HG02943 (cell line): ENCODE measurements at regions not wholly inside any gene's neighbourhood (a gene's known extent, or its start where the extent isn't known, plus 50 kb on each side); places are given as distances from the start of the nearest gene placed in this dataset.
"Not testable (repeated sequence)": the region's sequence is repeated elsewhere in the genome, so short reads cannot be mapped to it uniquely, and the experiment has no call there.

Source experiments
- ATAC-seq: cut with Tn5 transposase; IDR thresholded peaks from one replicate; pipeline ENCODE4 v1.9.1; 2021; ENCODE audit warnings: mild to moderate bottlenecking, low read depth, moderate library complexity; ENCODE audit not compliant: unreplicated experiment

GRCh38 chr1:187038784-187039183 lies 210.0 kb downstream of the PLA2G4A start:
- no peak for ATAC-seq

DNA sequence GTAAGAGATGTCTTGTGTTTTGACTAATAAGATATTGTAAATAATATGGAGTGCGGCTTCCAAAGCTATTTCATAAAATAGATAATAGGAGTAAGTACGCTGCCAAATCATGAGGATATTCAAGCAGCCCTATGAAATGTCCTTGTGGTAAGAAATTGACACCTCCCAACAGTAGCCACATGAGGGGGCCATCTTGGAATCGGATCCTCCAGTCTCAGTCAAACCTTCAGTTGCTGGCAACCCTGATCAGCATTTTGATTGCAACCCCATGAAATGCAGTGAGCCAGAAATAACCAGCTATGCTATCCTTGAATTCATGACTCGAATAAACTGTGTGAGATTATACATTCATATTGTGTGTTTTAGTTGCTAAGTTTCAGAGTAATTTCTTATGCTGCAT lies 212.4 kb downstream of the PLA2G4A start:
- no peak for ATAC-seq

GRCh38 chr1:187042538-187042937 lies 213.8 kb downstream of the PLA2G4A start:
- ATAC-seq = no peak

- not testable (repeated sequence) for ATAC-seq
These were observed 214.7 kb downstream of the PLA2G4A start for GRCh38 chr1:187043433-187043832.

- ATAC-seq = no peak
These were observed 215.7 kb downstream of the PLA2G4A start for GRCh38 chr1:187044411-187044810.

GRCh38 chr1:187045371-187045770 lies 216.6 kb downstream of the PLA2G4A start:
- ATAC-seq = no peak

DNA sequence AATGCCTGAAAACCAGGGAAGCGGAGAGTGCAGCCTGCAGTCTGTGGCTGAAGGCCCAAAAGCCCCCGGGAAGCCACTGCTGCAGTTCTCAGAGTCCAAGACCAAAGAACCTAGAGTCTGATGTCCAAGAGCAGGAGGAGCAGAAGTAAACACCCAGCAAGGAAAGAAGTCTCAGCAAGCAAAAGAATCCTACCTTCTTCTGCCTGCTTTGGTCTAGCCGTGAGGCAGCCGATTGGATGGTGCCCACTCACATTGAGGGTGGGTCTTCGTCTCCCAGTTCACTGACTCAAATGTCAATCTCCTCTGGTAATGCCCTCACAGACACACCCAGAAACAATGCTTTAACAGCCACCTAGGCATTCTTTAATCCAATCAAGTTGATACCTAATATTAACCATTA lies 217.5 kb downstream of the PLA2G4A start:
- ATAC-seq = no peak

- no peak for ATAC-seq
These were observed 218.5 kb downstream of the PLA2G4A start for GRCh38 chr1:187047298-187047697.

- ATAC-seq = peak; percentile 67
These were observed 223.0 kb downstream of the PLA2G4A start for GRCh38 chr1:187051618-187052232.

GRCh38 chr1:187053876-187054275 lies 225.1 kb downstream of the PLA2G4A start:
- no peak for ATAC-seq

DNA sequence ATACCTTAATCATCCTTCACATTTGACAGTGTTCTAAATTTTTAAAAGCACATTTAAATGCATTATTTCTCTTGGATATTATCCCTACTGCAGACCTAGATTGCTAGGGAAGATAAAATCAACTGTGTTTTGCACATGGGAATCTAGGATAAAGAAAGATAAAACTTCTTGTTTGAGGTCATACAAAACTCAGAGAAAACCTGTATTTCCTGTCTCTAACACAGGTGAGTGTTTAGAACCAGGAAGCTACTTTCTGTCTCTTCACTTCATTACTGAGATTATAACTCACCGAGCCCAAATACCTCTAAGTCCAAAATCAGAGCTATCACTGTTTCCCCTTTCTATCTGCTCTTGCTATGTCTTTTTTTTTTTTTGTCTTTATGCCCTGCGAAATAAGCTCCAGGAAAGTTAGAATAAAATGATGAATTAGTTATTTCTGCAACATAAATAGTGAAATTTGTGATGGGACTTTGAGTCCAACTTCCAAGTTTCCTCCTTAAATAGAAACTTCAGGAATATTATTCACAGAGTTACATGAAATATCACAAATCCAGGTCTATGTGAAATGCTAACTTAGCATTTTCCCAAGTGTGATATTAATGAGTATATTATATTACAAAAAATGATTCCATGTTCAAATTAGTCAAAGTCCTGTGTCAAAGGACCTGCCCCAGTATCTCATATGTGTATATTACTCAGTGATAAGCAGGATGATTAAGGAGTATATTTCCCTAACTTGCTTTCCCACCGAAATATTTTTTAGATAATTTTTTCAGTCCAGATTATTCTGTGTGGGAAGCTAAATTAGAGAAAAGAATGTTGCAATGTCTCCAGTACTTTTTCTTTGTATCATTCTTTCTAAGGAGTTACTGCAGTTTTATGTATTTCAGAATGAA lies 226.4 kb downstream of the PLA2G4A start:
- ATAC-seq = no peak

DNA sequence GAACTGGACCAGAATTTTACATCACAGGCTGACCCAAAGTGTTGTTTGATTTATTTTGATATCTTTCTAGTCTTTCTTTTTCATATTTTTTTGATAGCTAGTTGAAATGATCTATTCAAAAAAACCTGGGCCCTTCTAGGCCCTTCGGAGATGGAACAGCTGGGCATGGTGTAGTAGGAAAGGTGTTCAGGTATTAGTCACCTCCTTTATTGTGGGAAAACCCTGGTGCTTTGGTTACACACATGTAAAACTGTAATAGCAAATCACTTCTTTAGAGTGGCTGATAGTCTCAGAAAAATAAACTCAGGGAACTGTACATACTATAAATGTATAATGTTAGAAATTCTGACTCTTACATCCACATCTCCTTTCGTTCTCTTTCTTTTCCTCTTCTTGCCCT lies 234.5 kb downstream of the PLA2G4A start:
- ATAC-seq = no peak

- no peak for ATAC-seq
These were observed 238.4 kb downstream of the PLA2G4A start for GRCh38 chr1:187067160-187067559.

DNA sequence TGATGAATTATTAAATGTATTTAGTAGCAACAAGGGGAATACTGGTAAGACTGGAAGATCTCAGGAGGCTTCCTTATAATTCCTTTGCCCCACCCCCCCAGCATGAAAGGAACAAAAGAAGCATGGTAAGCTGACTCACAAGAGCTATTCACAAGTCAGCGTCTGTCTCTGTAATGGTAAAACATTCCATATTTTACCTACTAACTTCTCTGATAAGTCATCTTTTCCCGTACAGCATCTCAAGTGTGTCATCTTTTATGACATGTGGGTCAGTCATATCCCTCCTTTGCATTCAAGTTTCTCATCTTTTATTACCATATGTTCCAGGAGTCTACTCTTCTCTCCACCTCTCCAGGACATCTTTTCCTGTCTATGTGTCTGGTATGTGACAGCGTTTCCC lies 241.3 kb downstream of the PLA2G4A start:
- ATAC-seq = no peak

- peak; percentile 86 for ATAC-seq
These were observed 243.7 kb downstream of the PLA2G4A start for GRCh38 chr1:187072262-187073034.

DNA sequence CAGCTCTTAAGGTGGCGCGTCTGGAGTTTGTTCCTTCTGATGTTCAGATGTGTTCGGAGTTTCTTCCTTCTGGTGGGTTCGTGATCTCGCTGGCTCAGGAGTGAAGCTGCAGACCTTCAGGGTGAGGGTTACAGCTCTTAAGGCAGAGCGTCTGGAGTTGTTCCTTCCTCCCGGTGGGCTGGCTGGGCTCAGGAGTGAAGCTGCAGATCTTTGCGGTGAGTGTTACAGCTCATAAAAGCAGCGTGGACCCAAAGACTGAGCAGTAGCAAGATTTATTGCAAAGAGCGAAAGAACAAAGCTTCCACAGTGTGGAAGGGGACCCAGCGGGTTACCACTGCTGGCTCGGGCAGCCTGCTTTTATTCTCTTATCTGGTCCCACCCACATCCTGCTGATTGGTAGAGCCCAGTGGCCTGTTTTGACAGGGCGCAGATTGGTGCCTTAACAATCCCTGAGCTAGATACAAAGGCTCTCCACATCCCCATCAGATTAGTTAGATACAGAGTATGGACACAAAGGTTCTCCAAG lies 244.3 kb downstream of the PLA2G4A start:
- ATAC-seq = peak; percentile 28

GRCh38 chr1:187073634-187074245 lies 245.0 kb downstream of the PLA2G4A start:
- not testable (repeated sequence) for ATAC-seq

DNA sequence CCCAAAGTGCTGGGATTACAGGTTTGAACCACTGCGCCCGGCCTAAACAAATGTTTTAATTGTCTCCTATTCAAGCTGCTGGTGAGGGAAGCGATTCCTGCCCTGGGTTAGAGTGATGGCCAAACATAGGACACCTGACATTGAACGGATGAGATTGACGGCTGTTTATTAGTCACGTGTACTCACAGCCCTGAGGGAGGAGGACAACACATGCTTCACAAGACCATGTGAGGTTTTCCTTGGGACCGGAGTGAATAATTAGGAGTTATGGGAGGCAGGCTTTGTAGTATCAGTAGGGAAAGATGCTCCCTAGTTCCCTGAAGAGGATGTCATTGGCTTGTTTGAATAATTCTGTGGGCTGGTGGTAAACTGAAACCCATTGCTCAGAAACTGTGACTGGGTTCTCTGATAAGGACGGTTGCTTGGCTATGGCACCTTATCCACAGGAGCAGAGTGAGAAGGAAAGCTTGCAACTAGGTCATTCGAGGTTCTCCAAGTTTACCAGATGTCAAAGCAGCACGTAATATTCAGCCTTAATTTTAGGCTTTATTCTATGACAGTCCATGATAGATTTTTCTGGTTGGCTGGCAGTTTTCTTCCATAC lies 245.8 kb downstream of the PLA2G4A start:
- ATAC-seq = no peak

GRCh38 chr1:187076922-187077321 lies 248.2 kb downstream of the PLA2G4A start:
- ATAC-seq = no peak

- no peak for ATAC-seq
These were observed 249.6 kb downstream of the PLA2G4A start for GRCh38 chr1:187078321-187078720.
